ENCODE measurements at regions not wholly inside any gene's neighbourhood (a gene's known extent, or its start where the extent isn't known, plus 50 kb on each side); places are given as distances from the start of the nearest gene placed in this dataset.

DNA sequence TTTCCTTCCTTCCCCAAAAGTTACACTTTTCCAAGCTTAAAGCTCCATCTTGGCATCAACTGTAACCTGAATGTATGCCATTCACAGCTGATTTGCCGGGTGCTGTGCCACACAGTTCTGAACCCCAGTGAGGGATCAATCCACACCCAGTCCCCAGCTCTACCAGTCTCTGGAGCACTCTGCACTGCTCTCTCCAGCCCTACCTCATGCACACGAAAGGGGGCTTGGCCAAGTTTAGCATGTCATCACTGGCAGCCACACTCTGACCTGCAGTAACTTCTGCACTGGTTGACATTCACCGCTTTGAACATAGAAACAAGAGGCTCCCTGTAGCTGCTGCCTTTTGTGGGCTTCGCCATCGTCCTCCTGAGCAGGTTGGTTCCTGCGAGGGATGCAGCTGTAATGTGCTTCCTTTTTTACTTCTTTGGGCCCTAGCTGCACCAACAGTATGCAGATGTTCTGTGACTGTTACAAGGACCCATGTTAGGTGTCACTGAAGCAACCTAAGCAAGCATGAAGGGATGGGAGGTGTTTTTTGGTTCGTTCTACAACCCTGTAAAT, 135.4 kb upstream of the SLC44A3 start:
- peak in 1 of 2 donors; percentile 40 for ATAC-seq (ENCODE audit: low read depth in 2 of 2)
- H3K27me3 Mint-ChIP-seq: peaks cover 20% of the 10 kb centered on the region

DNA sequence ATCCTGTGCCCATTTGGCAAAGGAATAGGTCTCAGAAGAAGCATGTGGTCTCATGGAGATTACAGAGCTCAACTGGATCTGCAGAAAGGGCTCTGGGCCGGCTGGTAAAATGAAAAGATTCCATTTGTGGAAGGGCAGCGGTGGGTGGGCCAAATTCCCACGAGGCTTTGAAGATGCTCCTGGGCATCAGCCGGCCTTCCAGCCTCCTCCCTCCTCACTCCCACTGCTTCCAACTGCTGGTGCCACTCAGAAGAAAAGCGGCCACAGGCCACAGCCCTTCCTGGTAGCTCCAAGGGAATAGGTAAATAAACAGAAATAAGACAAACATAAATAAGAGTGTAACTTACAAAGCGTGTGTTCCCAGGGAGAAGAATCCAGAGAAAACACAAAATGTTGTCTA, 136.3 kb upstream of the SLC44A3 start:
- no peak overlapping the region for H3K27ac Mint-ChIP-seq
- no peak overlapping the region for H3K4me3 Mint-ChIP-seq
- no peak for ATAC-seq (ENCODE audit: low read depth in 2 of 2)
- H3K36me3 Mint-ChIP-seq: no peaks in the 10 kb centered on the region
- no peak overlapping the region for H3K4me3 ChIP-seq (ENCODE audit: low read depth, low read length)
- H3K9me3 ChIP-seq (ENCODE audit: control insufficient read depth in 2 of 2, low read length in 2 of 2): no peaks in the 10 kb centered on the region
- H3K27ac ChIP-seq (ENCODE audit: insufficient read depth, low read length, poor library complexity, severe bottlenecking): no peak overlapping the region
- H3K9me3 Mint-ChIP-seq: peaks cover 0 to 4% (median 0%) of the 10 kb centered on the region in 7 donors
- no peak for DNase-seq
- no peaks in the 10 kb centered on the region for H3K27me3 ChIP-seq (ENCODE audit: control insufficient read depth, insufficient read depth, low read length)
- H3K4me1 Mint-ChIP-seq: no peaks in the 10 kb centered on the region
- H3K27me3 Mint-ChIP-seq: peaks cover 20% of the 10 kb centered on the region
- no peaks in the 10 kb centered on the region for H3K36me3 ChIP-seq (ENCODE audit: control insufficient read depth, insufficient read depth, low read length)
- H3K4me1 ChIP-seq (ENCODE audit: control insufficient read depth, insufficient read depth, low read length, poor library complexity, severe bottlenecking): no peaks in the 10 kb centered on the region

More for the DNA sequence above, 135.4 kb upstream of the SLC44A3 start:
- peak overlapping the region in 1 of 3 donors; percentile 83 for H3K27ac Mint-ChIP-seq
- H3K9me3 Mint-ChIP-seq: peaks cover 0 to 4% (median 0%) of the 10 kb centered on the region in 7 donors
- Histone ChIP-seq H3K9me3 (ENCODE audit: control insufficient read depth in 2 of 2, low read length in 2 of 2) (no peaks in the 10 kb centered on the region), H3K4me3 (ENCODE audit: low read depth, low read length) (no peak overlapping the region), H3K36me3 (ENCODE audit: control insufficient read depth, insufficient read depth, low read length) (no peaks in the 10 kb centered on the region), H3K27ac (ENCODE audit: insufficient read depth, low read length, poor library complexity, severe bottlenecking) (no peak overlapping the region), H3K27me3 (ENCODE audit: control insufficient read depth, insufficient read depth, low read length) (no peaks in the 10 kb centered on the region), H3K4me1 (ENCODE audit: control insufficient read depth, insufficient read depth, low read length, poor library complexity, severe bottlenecking) (no peaks in the 10 kb centered on the region)
- H3K4me3 Mint-ChIP-seq: no peak overlapping the region
- H3K4me1 Mint-ChIP-seq: no peaks in the 10 kb centered on the region
- no peaks in the 10 kb centered on the region for H3K36me3 Mint-ChIP-seq
- no peak for DNase-seq

DNA sequence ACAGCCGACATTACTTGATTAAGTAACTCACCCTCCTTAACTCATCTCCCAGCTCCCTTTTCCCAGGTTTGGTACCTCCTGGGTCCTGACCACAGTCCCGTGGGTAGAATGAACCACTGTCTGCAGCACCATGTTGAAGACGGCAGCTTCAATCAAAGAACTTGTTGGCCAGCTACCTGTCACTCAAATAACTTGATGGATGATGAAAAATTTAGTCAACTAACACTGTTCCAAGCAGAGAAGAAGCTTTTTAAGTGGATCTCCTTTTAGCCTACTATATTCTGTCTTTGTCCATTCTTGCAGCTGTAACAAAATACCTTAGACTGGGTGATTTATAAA, 138.4 kb upstream of the F3 start:
- H3K4me1 Mint-ChIP-seq: no peaks in the 10 kb centered on the region

DNA sequence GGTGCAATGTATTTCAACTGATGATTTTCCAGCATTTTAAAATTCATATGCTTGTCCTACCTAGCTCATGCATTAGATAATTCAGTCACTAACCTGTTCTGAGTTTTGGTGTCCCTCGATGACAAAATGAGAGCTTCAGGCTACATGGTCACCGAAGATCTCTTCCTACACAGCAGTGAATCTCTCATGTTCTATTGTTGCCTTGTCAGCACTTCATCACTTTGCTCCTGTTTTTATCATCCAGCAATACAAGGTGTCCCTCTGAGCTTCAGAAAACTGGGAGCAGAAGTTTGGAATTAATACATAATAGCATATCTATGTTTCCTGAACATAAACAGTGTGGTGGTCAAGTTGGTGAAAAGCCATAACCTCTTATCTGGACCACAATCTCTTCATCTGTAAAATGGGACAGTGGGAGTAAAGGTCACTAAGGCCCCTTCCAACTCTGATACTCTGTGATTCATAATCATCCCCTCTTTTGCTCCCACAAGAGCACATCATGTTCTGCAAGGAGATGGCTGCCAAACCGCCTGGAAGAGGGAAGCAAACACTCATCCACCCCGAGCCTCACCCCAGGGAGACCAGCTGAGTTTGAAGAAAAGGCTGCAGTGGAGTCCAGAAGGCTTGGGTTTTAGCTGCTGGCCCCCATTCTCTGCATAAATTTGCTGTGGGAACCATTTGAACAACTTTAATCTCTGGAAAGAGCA, 137.9 kb upstream of the F3 start:
- no peaks in the 10 kb centered on the region for H3K4me1 Mint-ChIP-seq
- H3K9me3 ChIP-seq (ENCODE audit: control insufficient read depth in 2 of 2, low read length in 2 of 2): no peaks in the 10 kb centered on the region
- H3K27ac Mint-ChIP-seq: no peak overlapping the region
- H3K36me3 ChIP-seq (ENCODE audit: control insufficient read depth, insufficient read depth, low read length): no peaks in the 10 kb centered on the region
- peaks cover 20% of the 10 kb centered on the region for H3K27me3 Mint-ChIP-seq
- H3K36me3 Mint-ChIP-seq: no peaks in the 10 kb centered on the region
- H3K27ac ChIP-seq (ENCODE audit: insufficient read depth, low read length, poor library complexity, severe bottlenecking): no peak overlapping the region
- no peak overlapping the region for H3K4me3 ChIP-seq (ENCODE audit: low read depth, low read length)
- H3K27me3 ChIP-seq (ENCODE audit: control insufficient read depth, insufficient read depth, low read length): no peaks in the 10 kb centered on the region
- H3K4me3 Mint-ChIP-seq: no peak overlapping the region
- DNase-seq (no peak), ATAC-seq (ENCODE audit: low read depth in 2 of 2) (no peak)
- no peaks in the 10 kb centered on the region for H3K4me1 ChIP-seq (ENCODE audit: control insufficient read depth, insufficient read depth, low read length, poor library complexity, severe bottlenecking)
- H3K9me3 Mint-ChIP-seq: peaks cover 0 to 5% (median 0%) of the 10 kb centered on the region in 7 donors

More for the DNA sequence above, 138.4 kb upstream of the F3 start:
- Mint-ChIP-seq H3K36me3 (no peaks in the 10 kb centered on the region), H3K27ac (no peak overlapping the region), H3K4me3 (no peak overlapping the region), H3K27me3 (peaks cover 20% of the 10 kb centered on the region), H3K9me3 (peaks cover 0 to 4% (median 0%) of the 10 kb centered on the region in 7 donors)
- H3K4me3 ChIP-seq (ENCODE audit: low read depth, low read length): no peak overlapping the region
- H3K27ac ChIP-seq (ENCODE audit: insufficient read depth, low read length, poor library complexity, severe bottlenecking): no peak overlapping the region
- H3K36me3 ChIP-seq (ENCODE audit: control insufficient read depth, insufficient read depth, low read length): no peaks in the 10 kb centered on the region
- no peak for ATAC-seq (ENCODE audit: low read depth in 2 of 2)
- no peaks in the 10 kb centered on the region for H3K9me3 ChIP-seq (ENCODE audit: control insufficient read depth in 2 of 2, low read length in 2 of 2)
- no peaks in the 10 kb centered on the region for H3K4me1 ChIP-seq (ENCODE audit: control insufficient read depth, insufficient read depth, low read length, poor library complexity, severe bottlenecking)
- DNase-seq: no peak
- H3K27me3 ChIP-seq (ENCODE audit: control insufficient read depth, insufficient read depth, low read length): no peaks in the 10 kb centered on the region

DNA sequence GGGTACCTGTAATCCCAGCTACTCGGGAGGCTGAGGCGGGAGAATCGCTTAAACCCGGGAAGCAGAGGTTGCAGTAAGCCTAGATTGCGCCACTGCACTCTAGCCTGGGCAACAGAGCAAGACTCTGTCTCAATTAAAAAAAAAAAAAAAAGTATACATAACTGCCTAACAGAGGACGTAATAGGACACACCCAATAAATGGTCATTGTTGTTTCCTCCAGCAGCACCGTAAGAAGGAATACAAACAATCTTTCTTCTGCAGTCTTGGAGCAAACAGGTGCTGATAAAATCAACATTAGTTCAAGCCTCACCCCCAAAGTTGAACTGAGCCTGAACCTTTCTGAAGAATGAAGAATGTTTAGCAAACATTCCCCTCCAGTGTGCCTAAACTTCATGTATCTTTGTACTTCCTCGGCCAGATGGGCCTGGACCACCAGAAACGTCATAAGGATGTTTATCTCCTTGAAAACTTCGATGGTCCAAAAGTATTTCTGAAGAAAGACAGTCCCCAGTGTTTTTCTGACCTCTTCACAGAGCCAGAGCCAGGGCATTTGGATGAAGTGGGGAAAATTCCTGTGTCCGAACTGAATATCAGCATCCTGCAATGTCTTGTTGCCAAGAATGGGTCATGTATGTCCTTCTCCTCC, 136.8 kb upstream of the F3 start:
- Histone ChIP-seq H3K27ac (ENCODE audit: insufficient read depth, low read length, poor library complexity, severe bottlenecking) (no peak overlapping the region), H3K4me1 (ENCODE audit: control insufficient read depth, insufficient read depth, low read length, poor library complexity, severe bottlenecking) (no peaks in the 10 kb centered on the region), H3K27me3 (ENCODE audit: control insufficient read depth, insufficient read depth, low read length) (no peaks in the 10 kb centered on the region), H3K36me3 (ENCODE audit: control insufficient read depth, insufficient read depth, low read length) (no peaks in the 10 kb centered on the region), H3K4me3 (ENCODE audit: low read depth, low read length) (no peak overlapping the region), H3K9me3 (ENCODE audit: control insufficient read depth in 2 of 2, low read length in 2 of 2) (no peaks in the 10 kb centered on the region)
- H3K27ac Mint-ChIP-seq: no peak overlapping the region
- H3K4me3 Mint-ChIP-seq: no peak overlapping the region
- no peaks in the 10 kb centered on the region for H3K4me1 Mint-ChIP-seq
- no peaks in the 10 kb centered on the region for H3K36me3 Mint-ChIP-seq
- ATAC-seq (ENCODE audit: low read depth in 2 of 2) (no peak), DNase-seq (no peak)
- H3K27me3 Mint-ChIP-seq: peaks cover 20% of the 10 kb centered on the region
- peaks cover 0 to 4% (median 0%) of the 10 kb centered on the region in 7 donors for H3K9me3 Mint-ChIP-seq

- Mint-ChIP-seq H3K4me3 (no peak overlapping the region), H3K4me1 (no peaks in the 10 kb centered on the region), H3K9me3 (peaks cover 0 to 4% (median 0%) of the 10 kb centered on the region in 7 donors), H3K27me3 (peaks cover 15% of the 10 kb centered on the region), H3K36me3 (no peaks in the 10 kb centered on the region), H3K27ac (no peak overlapping the region)
- H3K4me1 ChIP-seq (ENCODE audit: control insufficient read depth, insufficient read depth, low read length, poor library complexity, severe bottlenecking): no peaks in the 10 kb centered on the region
- DNase-seq (no peak), ATAC-seq (ENCODE audit: low read depth in 2 of 2) (no peak)
- no peak overlapping the region for H3K27ac ChIP-seq (ENCODE audit: insufficient read depth, low read length, poor library complexity, severe bottlenecking)
- H3K4me3 ChIP-seq (ENCODE audit: low read depth, low read length): no peak overlapping the region
- no peaks in the 10 kb centered on the region for H3K27me3 ChIP-seq (ENCODE audit: control insufficient read depth, insufficient read depth, low read length)
- no peaks in the 10 kb centered on the region for H3K36me3 ChIP-seq (ENCODE audit: control insufficient read depth, insufficient read depth, low read length)
- no peaks in the 10 kb centered on the region for H3K9me3 ChIP-seq (ENCODE audit: control insufficient read depth in 2 of 2, low read length in 2 of 2)
These were observed 136.2 kb upstream of the F3 start for GRCh38 chr1:94677714-94678113.

GRCh38 chr1:94677087-94677486, 135.5 kb upstream of the F3 start:
- Histone ChIP-seq H3K36me3 (ENCODE audit: control insufficient read depth, insufficient read depth, low read length) (no peaks in the 10 kb centered on the region), H3K27ac (ENCODE audit: insufficient read depth, low read length, poor library complexity, severe bottlenecking) (no peak overlapping the region), H3K4me3 (ENCODE audit: low read depth, low read length) (no peak overlapping the region), H3K4me1 (ENCODE audit: control insufficient read depth, insufficient read depth, low read length, poor library complexity, severe bottlenecking) (no peaks in the 10 kb centered on the region), H3K27me3 (ENCODE audit: control insufficient read depth, insufficient read depth, low read length) (no peaks in the 10 kb centered on the region), H3K9me3 (ENCODE audit: control insufficient read depth in 2 of 2, low read length in 2 of 2) (no peaks in the 10 kb centered on the region)
- ATAC-seq (ENCODE audit: low read depth in 2 of 2) (no peak), DNase-seq (no peak)
- peaks cover 9% of the 10 kb centered on the region for H3K27me3 Mint-ChIP-seq
- H3K4me3 Mint-ChIP-seq: no peak overlapping the region
- H3K9me3 Mint-ChIP-seq: peaks cover 0 to 4% (median 0%) of the 10 kb centered on the region in 7 donors
- H3K4me1 Mint-ChIP-seq: no peaks in the 10 kb centered on the region
- no peaks in the 10 kb centered on the region for H3K36me3 Mint-ChIP-seq
- no peak overlapping the region for H3K27ac Mint-ChIP-seq

GRCh38 chr1:94676686-94677085, 135.1 kb upstream of the F3 start:
- no peaks in the 10 kb centered on the region for H3K27me3 ChIP-seq (ENCODE audit: control insufficient read depth, insufficient read depth, low read length)

More at GRCh38 chr1:94676686-94677085, 135.1 kb upstream of the F3 start:
- ATAC-seq (ENCODE audit: low read depth in 2 of 2) (no peak), DNase-seq (no peak)
- H3K27ac Mint-ChIP-seq: no peak overlapping the region
- H3K4me1 ChIP-seq (ENCODE audit: control insufficient read depth, insufficient read depth, low read length, poor library complexity, severe bottlenecking): no peaks in the 10 kb centered on the region
- no peaks in the 10 kb centered on the region for H3K36me3 Mint-ChIP-seq
- H3K4me3 ChIP-seq (ENCODE audit: low read depth, low read length): no peak overlapping the region
- no peaks in the 10 kb centered on the region for H3K4me1 Mint-ChIP-seq
- H3K4me3 Mint-ChIP-seq: no peak overlapping the region
- H3K9me3 Mint-ChIP-seq: peaks cover 0 to 4% (median 0%) of the 10 kb centered on the region in 7 donors
- no peak overlapping the region for H3K27ac ChIP-seq (ENCODE audit: insufficient read depth, low read length, poor library complexity, severe bottlenecking)
- peaks cover 8% of the 10 kb centered on the region for H3K27me3 Mint-ChIP-seq
- no peaks in the 10 kb centered on the region for H3K36me3 ChIP-seq (ENCODE audit: control insufficient read depth, insufficient read depth, low read length)
- H3K9me3 ChIP-seq (ENCODE audit: control insufficient read depth in 2 of 2, low read length in 2 of 2): no peaks in the 10 kb centered on the region

Data from CD4-positive, CD25-positive, alpha-beta regulatory T cell (primary cell).